GM21367 (cell line): ENCODE measurements at regions not wholly inside any gene's neighbourhood (a gene's known extent, or its start where the extent isn't known, plus 50 kb on each side); places are given as distances from the start of the nearest gene placed in this dataset.

Experiments used
- ATAC-seq: cut with Tn5 transposase; IDR thresholded peaks from one replicate; pipeline ENCODE4 v1.9.1; 2021; ENCODE audit not compliant: unreplicated experiment

- ATAC-seq: peak; percentile 35
Measured at GRCh38 chr16:31700530-31701388, 172.8 kb upstream of the ZNF267 start.

- no peak for ATAC-seq
Measured at GRCh38 chr16:31701734-31702133, 171.9 kb upstream of the ZNF267 start.

- no peak for ATAC-seq
Measured at GRCh38 chr16:31702796-31703195, 170.8 kb upstream of the ZNF267 start.

- ATAC-seq: no peak
Measured at GRCh38 chr16:31703526-31704128, 170.0 kb upstream of the ZNF267 start.

- no peak for ATAC-seq
Measured at GRCh38 chr16:31704138-31704537, 169.5 kb upstream of the ZNF267 start.

GRCh38 chr16:31705371-31705770 lies 168.2 kb upstream of the ZNF267 start:
- ATAC-seq: no peak

- ATAC-seq: no peak
Measured at GRCh38 chr16:31706318-31706717, 167.3 kb upstream of the ZNF267 start.

- no peak for ATAC-seq
Measured at GRCh38 chr16:31706925-31707324, 166.7 kb upstream of the ZNF267 start.

GRCh38 chr16:31707743-31708335 lies 165.8 kb upstream of the ZNF267 start:
- no peak for ATAC-seq

- no peak for ATAC-seq
Measured at GRCh38 chr16:31708348-31708747, 165.3 kb upstream of the ZNF267 start.

GRCh38 chr16:31709181-31709580 lies 164.4 kb upstream of the ZNF267 start:
- ATAC-seq: no peak

- ATAC-seq: no peak
Measured at GRCh38 chr16:31710134-31710533, 163.5 kb upstream of the ZNF267 start.

- no peak for ATAC-seq
Measured at GRCh38 chr16:31710880-31711279, 162.7 kb upstream of the ZNF267 start.

GRCh38 chr16:31711344-31711845 lies 162.2 kb upstream of the ZNF267 start:
- no peak for ATAC-seq

- ATAC-seq: no peak
Measured at GRCh38 chr16:31712064-31712540, 161.5 kb upstream of the ZNF267 start.

GRCh38 chr16:31713071-31713944 lies 160.3 kb upstream of the ZNF267 start:
- ATAC-seq: peak; percentile 90

- no peak for ATAC-seq
Measured at GRCh38 chr16:31713945-31714902, 159.4 kb upstream of the ZNF267 start.

- no peak for ATAC-seq
Measured at GRCh38 chr16:31714903-31715504, 158.6 kb upstream of the ZNF267 start.

GRCh38 chr16:31715915-31716314 lies 157.7 kb upstream of the ZNF267 start:
- ATAC-seq: no peak
